Stimulated activated naive CD8-positive, alpha-beta T cell treated with anti-CD3 and anti-CD28 coated beads, Interleukin-15, amount 100 ng/mL, for 72 hours (primary cell): ENCODE measurements at regions not wholly inside any gene's neighbourhood (a gene's known extent, or its start where the extent isn't known, plus 50 kb on each side); places are given as distances from the start of the nearest gene placed in this dataset.

Experiments used
- ATAC-seq: fragments of 150-1000 bp; cut with Tn5 transposase; 2 replicates; pipeline ENCODE4 v1.10.0; 2021; ENCODE audit warnings: mild to moderate bottlenecking, moderate library complexity
- DNase-seq, 2 donors: peaks; one replicate each; pipeline ENCODE4 v3.0.0; 2021 to 2022
- H3K27ac Mint-ChIP-seq, 2 donors: one replicate each; pipeline ENCODE4 v1.8.0; 2022; ENCODE audit warnings: mild to moderate bottlenecking in 2 of 2, mixed read lengths in 2 of 2, moderate library complexity in 2 of 2
- H3K27me3 Mint-ChIP-seq: one replicate; pipeline ENCODE4 v1.8.0; 2022; ENCODE audit warnings: mixed read lengths
- H3K4me1 Mint-ChIP-seq: one replicate; pipeline ENCODE4 v1.8.0; 2022; ENCODE audit warnings: mild to moderate bottlenecking, mixed read lengths
- H3K4me3 Mint-ChIP-seq, 2 donors: one replicate each; pipeline ENCODE4 v1.8.0; 2022; ENCODE audit warnings: mild to moderate bottlenecking in 2 of 2, mixed read lengths in 2 of 2, moderate library complexity in 1 of 2
- H3K9me3 Mint-ChIP-seq, 2 donors: one replicate each; pipeline ENCODE4 v1.8.0; 2022; ENCODE audit warnings: mixed read lengths in 2 of 2

- Mint-ChIP-seq H3K9me3 (no peaks in the 10 kb centered on the region), H3K4me1 (peaks cover 7% of the 10 kb centered on the region), H3K27me3 (peaks cover 23% of the 10 kb centered on the region), H3K27ac (no peak overlapping the region), H3K4me3 (no peak overlapping the region)
- DNase-seq (no peak), ATAC-seq (no peak)
These were observed 82.4 kb upstream of the SPATA31C2 start for GRCh38 chr9:88220652-88221051.

GRCh38 chr9:88219601-88220000 lies 81.3 kb upstream of the SPATA31C2 start:
- peaks cover 30% of the 10 kb centered on the region for H3K27me3 Mint-ChIP-seq
- DNase-seq (no peak), ATAC-seq (no peak)
- H3K4me3 Mint-ChIP-seq = no peak overlapping the region
- no peak overlapping the region for H3K27ac Mint-ChIP-seq
- no peaks in the 10 kb centered on the region for H3K9me3 Mint-ChIP-seq
- H3K4me1 Mint-ChIP-seq = peaks cover 5% of the 10 kb centered on the region

GRCh38 chr9:88218726-88219125 lies 80.5 kb upstream of the SPATA31C2 start:
- ATAC-seq (no peak), DNase-seq (no peak)
- Mint-ChIP-seq H3K9me3 (peaks cover 0 to 3% of the 10 kb centered on the region in 2 donors), H3K27me3 (peaks cover 30% of the 10 kb centered on the region), H3K4me3 (no peak overlapping the region), H3K27ac (peak overlapping the region in 1 of 2 donors; percentile 41), H3K4me1 (no peaks in the 10 kb centered on the region)

GRCh38 chr9:88216126-88216995 lies 78.1 kb upstream of the SPATA31C2 start:
- Mint-ChIP-seq H3K9me3 (peaks cover 6 to 18% of the 10 kb centered on the region in 2 donors), H3K27me3 (peaks cover 36% of the 10 kb centered on the region), H3K4me1 (no peaks in the 10 kb centered on the region), H3K4me3 (no peak overlapping the region), H3K27ac (no peak overlapping the region)
- no peak for ATAC-seq
- no peak for DNase-seq

GRCh38 chr9:88215196-88216125 lies 77.2 kb upstream of the SPATA31C2 start:
- DNase-seq = no peak
- H3K4me1 Mint-ChIP-seq = no peaks in the 10 kb centered on the region
- ATAC-seq = no peak
- H3K27ac Mint-ChIP-seq = no peak overlapping the region
- H3K27me3 Mint-ChIP-seq = peaks cover 43% of the 10 kb centered on the region
- H3K4me3 Mint-ChIP-seq = no peak overlapping the region
- peaks cover 6 to 20% of the 10 kb centered on the region in 2 donors for H3K9me3 Mint-ChIP-seq

- ATAC-seq (no peak), DNase-seq (no peak)
- Mint-ChIP-seq H3K27ac (no peak overlapping the region), H3K9me3 (no peaks in the 10 kb centered on the region), H3K4me3 (no peak overlapping the region), H3K4me1 (peaks cover 4% of the 10 kb centered on the region), H3K27me3 (peaks cover 13% of the 10 kb centered on the region)
These were observed 64.0 kb upstream of the SPATA31C2 start for GRCh38 chr9:88202321-88202720.

- DNase-seq (no peak), ATAC-seq (no peak)
- Mint-ChIP-seq H3K4me3 (no peak overlapping the region), H3K27me3 (peaks cover 19% of the 10 kb centered on the region), H3K4me1 (peaks cover 5% of the 10 kb centered on the region), H3K27ac (no peak overlapping the region), H3K9me3 (no peaks in the 10 kb centered on the region)
These were observed 60.1 kb upstream of the SPATA31C2 start for GRCh38 chr9:88198341-88198807.

GRCh38 chr9:88197781-88198340 lies 59.6 kb upstream of the SPATA31C2 start:
- ATAC-seq (no peak), DNase-seq (no peak)
- peaks cover 5% of the 10 kb centered on the region for H3K4me1 Mint-ChIP-seq

GRCh38 chr9:88197016-88197415 lies 58.7 kb upstream of the SPATA31C2 start:
- H3K4me3 Mint-ChIP-seq = no peak overlapping the region
- DNase-seq (no peak), ATAC-seq (no peak)
- no peak overlapping the region for H3K27ac Mint-ChIP-seq
- H3K9me3 Mint-ChIP-seq = no peaks in the 10 kb centered on the region
- H3K4me1 Mint-ChIP-seq = peaks cover 5% of the 10 kb centered on the region
- peaks cover 31% of the 10 kb centered on the region for H3K27me3 Mint-ChIP-seq

More at GRCh38 chr9:88197781-88198340, 59.6 kb upstream of the SPATA31C2 start:
- Mint-ChIP-seq H3K27ac (no peak overlapping the region), H3K4me3 (no peak overlapping the region), H3K9me3 (no peaks in the 10 kb centered on the region), H3K27me3 (peaks cover 24% of the 10 kb centered on the region)

GRCh38 chr9:88196142-88196790 lies 58.0 kb upstream of the SPATA31C2 start:
- ATAC-seq (no peak), DNase-seq (no peak)
- peaks cover 31% of the 10 kb centered on the region for H3K27me3 Mint-ChIP-seq
- no peak overlapping the region for H3K4me3 Mint-ChIP-seq
- peaks cover 5% of the 10 kb centered on the region for H3K4me1 Mint-ChIP-seq
- no peak overlapping the region for H3K27ac Mint-ChIP-seq
- no peaks in the 10 kb centered on the region for H3K9me3 Mint-ChIP-seq

GRCh38 chr9:88193766-88194165 lies 55.5 kb upstream of the SPATA31C2 start:
- Mint-ChIP-seq H3K27me3 (peaks cover 31% of the 10 kb centered on the region), H3K27ac (no peak overlapping the region), H3K9me3 (peaks cover 7 to 8% of the 10 kb centered on the region in 2 donors), H3K4me1 (peaks cover 5% of the 10 kb centered on the region), H3K4me3 (no peak overlapping the region)
- DNase-seq (no peak), ATAC-seq (no peak)

- H3K27ac Mint-ChIP-seq = no peak overlapping the region
- H3K27me3 Mint-ChIP-seq = peaks cover 18% of the 10 kb centered on the region
- H3K4me1 Mint-ChIP-seq = no peaks in the 10 kb centered on the region
- H3K9me3 Mint-ChIP-seq = peaks cover 7 to 8% of the 10 kb centered on the region in 2 donors
- H3K4me3 Mint-ChIP-seq = no peak overlapping the region
- DNase-seq (no peak), ATAC-seq (no peak)
These were observed 53.2 kb upstream of the SPATA31C2 start for GRCh38 chr9:88191456-88191855.

- DNase-seq (no peak), ATAC-seq (no peak)
- no peak overlapping the region for H3K27ac Mint-ChIP-seq
- no peak overlapping the region for H3K4me3 Mint-ChIP-seq
- H3K27me3 Mint-ChIP-seq = peaks cover 30% of the 10 kb centered on the region
- no peaks in the 10 kb centered on the region for H3K4me1 Mint-ChIP-seq
- H3K9me3 Mint-ChIP-seq = peaks cover 7 to 8% of the 10 kb centered on the region in 2 donors
These were observed 51.1 kb upstream of the SPATA31C2 start for GRCh38 chr9:88189371-88189770.
